ENCODE measurements at regions not wholly inside any gene's neighbourhood (a gene's known extent, or its start where the extent isn't known, plus 50 kb on each side); places are given as distances from the start of the nearest gene placed in this dataset.

GRCh38 chr2:76170856-76171255 is 460.1 kb upstream of the GCFC2 start:
- CTCF ChIA-PET, result interaction anchor here (0.8 kb wide), 1 partner anchor 429 kb away, joined by 3 read pairs; no protein-coding TSS in a partner anchor
- TF ChIP-seq ZNF48 (tag by site-specific recombination; IDR thresholded peaks at IDR 0.05), result no peak
- no peak for TF ChIP-seq ZSCAN16 (tag by site-specific recombination; IDR thresholded peaks at IDR 0.05)
- TF ChIP-seq HIC1 (tag by site-specific recombination; IDR thresholded peaks at IDR 0.05), result no peak
- TF ChIP-seq ZNF266 (tag by site-specific recombination; IDR thresholded peaks at IDR 0.05; ENCODE audit: low read depth), result no peak
- no peak for TF ChIP-seq SCRT1 (tag by site-specific recombination; IDR thresholded peaks at IDR 0.05; ENCODE audit: borderline replicate concordance)
- TF ChIP-seq, protein P1, sequence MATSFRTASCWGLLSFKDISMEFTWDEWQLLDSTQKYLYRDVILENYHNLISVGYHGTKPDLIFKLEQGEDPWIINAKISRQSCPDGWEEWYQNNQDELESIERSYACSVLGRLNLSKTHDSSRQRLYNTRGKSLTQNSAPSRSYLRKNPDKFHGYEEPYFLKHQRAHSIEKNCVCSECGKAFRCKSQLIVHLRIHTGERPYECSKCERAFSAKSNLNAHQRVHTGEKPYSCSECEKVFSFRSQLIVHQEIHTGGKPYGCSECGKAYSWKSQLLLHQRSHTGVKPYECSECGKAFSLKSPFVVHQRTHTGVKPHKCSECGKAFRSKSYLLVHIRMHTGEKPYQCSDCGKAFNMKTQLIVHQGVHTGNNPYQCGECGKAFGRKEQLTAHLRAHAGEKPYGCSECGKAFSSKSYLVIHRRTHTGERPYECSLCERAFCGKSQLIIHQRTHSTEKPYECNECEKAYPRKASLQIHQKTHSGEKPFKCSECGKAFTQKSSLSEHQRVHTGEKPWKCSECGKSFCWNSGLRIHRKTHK (tag by site-specific recombination; IDR thresholded peaks at IDR 0.05), result no peak
- TF ChIP-seq, protein P2, sequence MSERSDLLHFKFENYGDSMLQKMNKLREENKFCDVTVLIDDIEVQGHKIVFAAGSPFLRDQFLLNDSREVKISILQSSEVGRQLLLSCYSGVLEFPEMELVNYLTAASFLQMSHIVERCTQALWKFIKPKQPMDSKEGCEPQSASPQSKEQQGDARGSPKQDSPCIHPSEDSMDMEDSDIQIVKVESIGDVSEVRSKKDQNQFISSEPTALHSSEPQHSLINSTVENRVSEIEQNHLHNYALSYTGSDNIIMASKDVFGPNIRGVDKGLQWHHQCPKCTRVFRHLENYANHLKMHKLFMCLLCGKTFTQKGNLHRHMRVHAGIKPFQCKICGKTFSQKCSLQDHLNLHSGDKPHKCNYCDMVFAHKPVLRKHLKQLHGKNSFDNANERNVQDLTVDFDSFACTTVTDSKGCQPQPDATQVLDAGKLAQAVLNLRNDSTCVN (tag by site-specific recombination; optimal IDR thresholded peaks at IDR 0.05), result no peak
- TF ChIP-seq ELK4 (IDR thresholded peaks at IDR 0.05; ENCODE audit: borderline replicate concordance, low read depth, low read length), result no peak
- TF ChIP-seq ZNF596 (tag by site-specific recombination; IDR thresholded peaks at IDR 0.05), result no peak

GRCh38 chr2:76170009-76170384 is 459.3 kb upstream of the GCFC2 start:
- POLR2A ChIA-PET, result no interaction called here
- TF ChIP-seq ZNF768 (tag by site-specific recombination; IDR thresholded peaks at IDR 0.05), result no peak
- Histone ChIP-seq H3K4me3 (ENCODE audit: low read depth, low read length) (no peak overlapping the region), H3K36me3 (ENCODE audit: control insufficient read depth in 2 of 2, insufficient read depth in 1 of 2, low read length in 2 of 2) (no peaks in the 10 kb centered on the region), H3K4me1 (ENCODE audit: control insufficient read depth, insufficient read depth, low read length) (no peaks in the 10 kb centered on the region), H3K9me3 (ENCODE audit: control insufficient read depth, insufficient read depth, low read depth, low read length) (no peaks in the 10 kb centered on the region), H3K27ac (ENCODE audit: extremely low read depth, low read depth, low read length) (no peak overlapping the region)
- CTCF ChIA-PET, result interaction anchor here (0.6 kb wide), 1 partner anchor 429 kb away, joined by 3 read pairs; no protein-coding TSS in a partner anchor

More at GRCh38 chr2:76170856-76171255, 460.1 kb upstream of the GCFC2 start:
- no peaks in the 10 kb centered on the region for H3K9me3 ChIP-seq (ENCODE audit: control insufficient read depth, insufficient read depth, low read depth, low read length)
- H3K4me3 ChIP-seq (ENCODE audit: low read depth, low read length), result no peak overlapping the region
- H3K27ac ChIP-seq (ENCODE audit: extremely low read depth, low read depth, low read length), result no peak overlapping the region
- H3K36me3 ChIP-seq (ENCODE audit: control insufficient read depth in 2 of 2, insufficient read depth in 1 of 2, low read length in 2 of 2), result no peaks in the 10 kb centered on the region
- no peaks in the 10 kb centered on the region for H3K4me1 ChIP-seq (ENCODE audit: control insufficient read depth, insufficient read depth, low read length)
- POLR2A ChIA-PET, result no interaction called here

GRCh38 chr2:76169276-76170008 is 458.7 kb upstream of the GCFC2 start:
- ChIA-PET CTCF (no interaction called here), POLR2A (no interaction called here)
- no peaks in the 10 kb centered on the region for H3K9me3 ChIP-seq (ENCODE audit: control insufficient read depth, insufficient read depth, low read depth, low read length)
- no peaks in the 10 kb centered on the region for H3K4me1 ChIP-seq (ENCODE audit: control insufficient read depth, insufficient read depth, low read length)
- no peak overlapping the region for H3K27ac ChIP-seq (ENCODE audit: extremely low read depth, low read depth, low read length)
- no peaks in the 10 kb centered on the region for H3K36me3 ChIP-seq (ENCODE audit: control insufficient read depth in 2 of 2, insufficient read depth in 1 of 2, low read length in 2 of 2)
- no peak overlapping the region for H3K4me3 ChIP-seq (ENCODE audit: low read depth, low read length)
- no peak for TF ChIP-seq ZBTB6 (tag by site-specific recombination; IDR thresholded peaks at IDR 0.05)
- TF ChIP-seq ZNF221 (tag by site-specific recombination; IDR thresholded peaks at IDR 0.05; ENCODE audit: borderline replicate concordance), result no peak
- TF ChIP-seq, protein P3, sequence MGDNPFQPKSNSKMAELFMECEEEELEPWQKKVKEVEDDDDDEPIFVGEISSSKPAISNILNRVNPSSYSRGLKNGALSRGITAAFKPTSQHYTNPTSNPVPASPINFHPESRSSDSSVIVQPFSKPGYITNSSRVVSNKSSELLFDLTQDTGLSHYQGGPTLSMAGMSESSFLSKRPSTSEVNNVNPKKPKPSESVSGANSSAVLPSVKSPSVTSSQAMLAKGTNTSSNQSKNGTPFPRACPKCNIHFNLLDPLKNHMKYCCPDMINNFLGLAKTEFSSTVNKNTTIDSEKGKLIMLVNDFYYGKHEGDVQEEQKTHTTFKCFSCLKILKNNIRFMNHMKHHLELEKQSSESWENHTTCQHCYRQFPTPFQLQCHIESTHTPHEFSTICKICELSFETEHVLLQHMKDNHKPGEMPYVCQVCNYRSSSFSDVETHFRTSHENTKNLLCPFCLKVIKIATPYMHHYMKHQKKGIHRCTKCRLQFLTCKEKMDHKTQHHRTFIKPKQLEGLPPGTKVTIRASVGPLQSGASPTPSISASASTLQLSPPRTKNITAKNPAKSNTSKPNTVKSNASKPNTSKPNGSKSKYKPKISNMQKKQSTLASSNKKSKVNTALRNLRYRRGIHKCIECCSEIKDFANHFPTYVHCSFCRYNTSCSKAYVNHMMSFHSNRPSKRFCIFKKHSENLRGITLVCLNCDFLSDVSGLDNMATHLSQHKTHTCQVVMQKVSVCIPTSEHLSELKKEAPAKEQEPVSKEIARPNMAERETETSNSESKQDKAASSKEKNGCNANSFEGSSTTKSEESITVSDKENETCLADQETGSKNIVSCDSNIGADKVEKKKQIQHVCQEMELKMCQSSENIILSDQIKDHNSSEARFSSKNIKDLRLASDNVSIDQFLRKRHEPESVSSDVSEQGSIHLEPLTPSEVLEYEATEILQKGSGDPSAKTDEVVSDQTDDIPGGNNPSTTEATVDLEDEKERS (tag by site-specific recombination; IDR thresholded peaks at IDR 0.05), result no peak
- no peak for TF ChIP-seq ZNF155 (tag by site-specific recombination; IDR thresholded peaks at IDR 0.05)
- TF ChIP-seq BCL11A (tag by site-specific recombination; IDR thresholded peaks at IDR 0.05; ENCODE audit: low read depth), result no peak

All from HEK293 (cell line).